Heart right ventricle (tissue), 16 donors: ENCODE measurements at regions not wholly inside any gene's neighbourhood (a gene's known extent, or its start where the extent isn't known, plus 50 kb on each side); places are given as distances from the start of the nearest gene placed in this dataset.

ENCODE experiments used
- ATAC-seq, 8 donors: fragments of 200-7000 bp; cut with Tn5 transposase; one replicate each; pipeline ENCODE4 v1.9.1; 2020; ENCODE audit warnings: mild to moderate bottlenecking in 8 of 8, moderate library complexity in 8 of 8, moderate number of reproducible peaks in 1 of 8
- DNase-seq, 2 donors: peaks; one replicate each; pipeline ENCODE4 v3.0.0-alpha.2; 2020
- H3K27ac ChIP-seq, 10 donors: fragments of 200-600 bp; sonication (generic) in 2 of 10; one replicate each; pipeline versions ENCODE4 v1.5.0 to v1.8.0; 2020 to 2022; ENCODE audit warnings: mild to moderate bottlenecking in 3 of 10
- H3K27me3 ChIP-seq, 7 donors: fragments of 200-600 bp; one replicate each; pipeline ENCODE4 v1.8.0; 2021 to 2022; ENCODE audit warnings: mild to moderate bottlenecking in 2 of 7
- H3K36me3 ChIP-seq, 9 donors: fragments of 200-600 bp; sonication (generic) in 1 of 9; one replicate each; pipeline versions ENCODE4 v1.5.0 to v1.8.0; 2020 to 2022; ENCODE audit warnings: mild to moderate bottlenecking in 2 of 9
- H3K4me1 ChIP-seq, 9 donors: fragments of 200-600 bp; sonication (generic) in 1 of 9; one replicate each; pipeline versions ENCODE4 v1.5.0 to v1.8.0; 2020 to 2022; ENCODE audit warnings: mild to moderate bottlenecking in 4 of 9
- H3K4me3 ChIP-seq, 10 donors: fragments of 200-600 bp; sonication (generic) in 2 of 10; one replicate each; pipeline versions ENCODE4 v1.5.0 to v1.8.0; 2020 to 2022; ENCODE audit warnings: mild to moderate bottlenecking in 7 of 10, moderate library complexity in 2 of 10
- H3K9me3 ChIP-seq, 11 donors: fragments of 200-600 bp in 10 of 11; sonication (generic) in 2 of 11; one replicate each; pipeline versions ENCODE4 v1.5.0 to v1.8.0; 2013 to 2022; ENCODE audit warnings: mild to moderate bottlenecking in 2 of 11, control low read depth in 1 of 11, moderate library complexity in 1 of 11
- WGBS, 2 donors: extraction: QIAGEN DNeasy Blood & Tissue Kit; methylation state at CpG; one replicate each; pipeline ENCODE4 v1.1.7; 2013; ENCODE audit warnings: inconsistent platforms in 1 of 2; 5-methylcytosine and 5-hydroxymethylcytosine counted together
- intact Hi-C, 10 donors: fragments of 100-400 bp; cut with DNase I; formaldehyde crosslinking; loops; one replicate each; pipeline versions ENCODE4 v1.11.1 to v1.14.2; 2022
- TF ChIP-seq, protein P1 (sequence below), 9 donors: fragments of 200-600 bp; sonication (generic) in 2 of 9; IDR thresholded peaks; one replicate each; pipeline versions ENCODE4 v1.5.0 to v1.8.0; 2021 to 2022; ENCODE audit warnings: antibody characterized with exemption in 9 of 9, mild to moderate bottlenecking in 5 of 9, moderate library complexity in 1 of 9
- donor health status: Arrhythmogenic right ventricular cardiomyopathy.
- donor health status: ischemic (EF 13 %, LVEDD 7.1; RV severe dilation, severe dysfunction).
- donor health status: healthy with polysubstance abuse.
- donor health status: DM: no; HTN: yes; CAD: no.
- donor health status: DM: no; HTN: no; CAD: no.
- donor health status: ischemic (EF 25% LVEDD 6.9; RV normal size, moderate dysfunction).
- donor health status: ischemic (EF 25% LVEDD 5.7; RV mildly dilated, moderate dysfunction).
- donor health status: healthy.
- donor health status: DM: yes; HTN: yes; CAD: no.
- donor health status: Ischemic cardiomyopathy.
- donor health status: ischemic (EF 35%, LVEDD 5.7; RV mildly dilated, moderate dysfunction).
- donor health status: nonischemic (EF 11% LVEDD 7.7; RV severe dilation, severe dysfunction).
- donor health status: DM: yes; HTN: yes; CAD: no.
- donor health status: PGD.
- donor health status: ischemic (EF 29% LVEDD 5.4; RV normal size, mild dysfunction).
- donor health status: nonischemic (EF 23%, LVEDD 6.1; RV moderate dilation, normal function).

- Histone ChIP-seq H3K36me3 (no peaks in the 10 kb centered on the region), H3K27me3 (peaks cover 0 to 4% (median 0%) of the 10 kb centered on the region in 7 donors), H3K9me3 (no peaks in the 10 kb centered on the region), H3K4me3 (no peak overlapping the region), H3K27ac (no peak overlapping the region), H3K4me1 (no peaks in the 10 kb centered on the region)
- 90 to 97% methylated on average over 2 of the region's 2 CpGs for WGBS, 2 donors
- no peak for DNase-seq
- TF ChIP-seq, protein P1, sequence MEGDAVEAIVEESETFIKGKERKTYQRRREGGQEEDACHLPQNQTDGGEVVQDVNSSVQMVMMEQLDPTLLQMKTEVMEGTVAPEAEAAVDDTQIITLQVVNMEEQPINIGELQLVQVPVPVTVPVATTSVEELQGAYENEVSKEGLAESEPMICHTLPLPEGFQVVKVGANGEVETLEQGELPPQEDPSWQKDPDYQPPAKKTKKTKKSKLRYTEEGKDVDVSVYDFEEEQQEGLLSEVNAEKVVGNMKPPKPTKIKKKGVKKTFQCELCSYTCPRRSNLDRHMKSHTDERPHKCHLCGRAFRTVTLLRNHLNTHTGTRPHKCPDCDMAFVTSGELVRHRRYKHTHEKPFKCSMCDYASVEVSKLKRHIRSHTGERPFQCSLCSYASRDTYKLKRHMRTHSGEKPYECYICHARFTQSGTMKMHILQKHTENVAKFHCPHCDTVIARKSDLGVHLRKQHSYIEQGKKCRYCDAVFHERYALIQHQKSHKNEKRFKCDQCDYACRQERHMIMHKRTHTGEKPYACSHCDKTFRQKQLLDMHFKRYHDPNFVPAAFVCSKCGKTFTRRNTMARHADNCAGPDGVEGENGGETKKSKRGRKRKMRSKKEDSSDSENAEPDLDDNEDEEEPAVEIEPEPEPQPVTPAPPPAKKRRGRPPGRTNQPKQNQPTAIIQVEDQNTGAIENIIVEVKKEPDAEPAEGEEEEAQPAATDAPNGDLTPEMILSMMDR (IDR thresholded peaks at IDR 0.05): no peak
- no peak for ATAC-seq
- intact Hi-C loops: no loop called here
Measured at GRCh38 chr2:236939271-236939670, 146.4 kb upstream of the COPS8 start.

- no peak for DNase-seq
- no peak overlapping the region for H3K27ac ChIP-seq
- WGBS, 2 donors: 77 to 79% methylated on average over 11 of the region's 11 CpGs
Measured at GRCh38 chr2:236939721-236940231, 145.9 kb upstream of the COPS8 start.

DNA sequence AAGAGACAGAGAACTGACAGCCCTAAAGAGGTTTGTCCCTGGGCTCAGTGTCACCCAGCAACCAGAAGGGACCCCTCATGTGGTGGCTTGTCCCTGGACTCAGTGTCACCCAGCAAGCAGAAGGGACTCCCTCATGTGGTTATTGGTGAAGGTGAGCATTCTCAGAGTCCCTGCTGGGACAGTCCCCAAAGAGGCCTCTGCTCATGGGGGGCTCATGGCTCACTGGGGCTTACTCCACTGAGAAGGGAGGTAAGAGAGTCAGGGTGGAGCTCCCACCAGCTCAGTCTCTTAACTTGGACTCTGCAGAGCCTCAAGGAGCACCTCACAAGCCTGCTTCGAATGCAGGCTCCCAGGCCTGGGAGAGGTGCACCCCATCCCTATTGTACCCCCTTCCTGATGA lies 145.2 kb upstream of the COPS8 start:
- intact Hi-C loops: no loop called here

More at GRCh38 chr2:236939721-236940231, 145.9 kb upstream of the COPS8 start:
- no peaks in the 10 kb centered on the region for H3K9me3 ChIP-seq
- H3K4me1 ChIP-seq: no peaks in the 10 kb centered on the region
- no peaks in the 10 kb centered on the region for H3K36me3 ChIP-seq
- no peak for ATAC-seq
- peaks cover 0 to 4% (median 0%) of the 10 kb centered on the region in 7 donors for H3K27me3 ChIP-seq
- TF ChIP-seq, protein P1 (IDR thresholded peaks at IDR 0.05): no peak
- no peak overlapping the region for H3K4me3 ChIP-seq
- intact Hi-C loops: no loop called here

DNA sequence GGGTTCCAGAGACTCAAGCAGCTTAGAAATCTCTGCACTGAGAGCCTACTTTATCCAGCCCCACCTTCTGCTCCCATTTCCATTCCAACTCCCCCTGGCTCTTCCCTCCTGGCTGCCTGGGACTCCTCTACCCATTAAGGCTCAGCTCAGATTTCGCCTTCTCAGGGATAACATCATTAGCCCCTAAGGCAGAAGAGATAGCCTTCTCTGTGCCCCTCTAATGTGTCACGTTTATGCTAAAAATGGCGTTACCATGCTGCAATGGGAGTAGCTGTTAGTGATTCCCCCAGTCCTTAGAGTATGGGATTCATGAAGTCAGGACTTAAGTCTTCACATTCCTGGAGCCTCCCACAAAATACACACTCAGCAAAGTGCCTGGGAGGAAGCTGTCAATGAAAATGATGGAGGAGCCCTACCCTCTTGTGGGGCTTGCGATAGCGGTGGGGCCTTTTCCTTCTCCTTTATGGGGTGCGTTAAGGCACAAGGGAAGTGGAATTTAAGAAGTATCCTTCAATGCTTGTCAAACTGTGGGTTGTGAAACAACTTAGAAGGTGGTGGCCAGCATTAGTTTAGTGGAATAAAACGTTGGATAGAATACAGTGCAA lies 144.7 kb upstream of the COPS8 start:
- WGBS, 2 donors: 82 to 83% methylated on average over 7 of the region's 7 CpGs

More for the DNA sequence above, 145.2 kb upstream of the COPS8 start:
- 77 to 86% methylated on average over 1 of the region's 1 CpG for WGBS, 2 donors
- peaks cover 0 to 4% (median 0%) of the 10 kb centered on the region in 7 donors for H3K27me3 ChIP-seq
- H3K9me3 ChIP-seq: no peaks in the 10 kb centered on the region
- TF ChIP-seq, protein P1 (IDR thresholded peaks at IDR 0.05): no peak
- H3K27ac ChIP-seq: no peak overlapping the region
- no peaks in the 10 kb centered on the region for H3K36me3 ChIP-seq
- H3K4me1 ChIP-seq: no peaks in the 10 kb centered on the region
- H3K4me3 ChIP-seq: no peak overlapping the region
- ATAC-seq (no peak), DNase-seq (no peak)

More for the DNA sequence above, 144.7 kb upstream of the COPS8 start:
- TF ChIP-seq, protein P1 (IDR thresholded peaks at IDR 0.05): no peak
- Histone ChIP-seq H3K4me1 (no peaks in the 10 kb centered on the region), H3K27ac (no peak overlapping the region), H3K9me3 (no peaks in the 10 kb centered on the region), H3K36me3 (no peaks in the 10 kb centered on the region), H3K27me3 (peaks cover 0 to 4% (median 0%) of the 10 kb centered on the region in 7 donors), H3K4me3 (no peak overlapping the region)
- ATAC-seq (no peak), DNase-seq (no peak)
- intact Hi-C loops: no loop called here
